Limb (tissue), 2 donors: ENCODE measurements at regions not wholly inside any gene's neighbourhood (a gene's known extent, or its start where the extent isn't known, plus 50 kb on each side); places are given as distances from the start of the nearest gene placed in this dataset.

ENCODE experiments used
- DNase-seq, 2 donors: peaks; one replicate each; pipeline ENCODE4 v3.0.0-alpha.2; 2016; ENCODE audit errors: extremely low spot score in 2 of 2

DNA sequence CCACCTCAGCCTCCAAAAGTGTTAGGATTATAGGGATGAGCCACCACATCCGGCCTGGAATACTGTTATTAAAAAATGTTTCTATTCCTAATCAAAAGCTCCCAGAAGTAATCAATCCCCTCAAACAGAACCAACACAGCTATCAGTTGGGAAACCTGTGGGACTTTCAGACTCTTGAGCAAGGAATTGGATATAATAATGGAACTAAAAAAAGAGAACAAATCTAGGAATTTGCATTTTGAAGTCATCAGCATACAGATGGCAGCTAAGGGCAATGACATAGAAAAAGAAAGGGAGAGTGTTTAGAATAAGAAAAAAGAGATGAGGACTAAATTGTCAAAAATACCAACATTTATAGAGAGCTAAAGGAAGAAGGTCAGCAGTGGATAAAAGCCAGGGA, 54.7 kb upstream of the AMN1 start:
- DNase-seq = no peak

DNA sequence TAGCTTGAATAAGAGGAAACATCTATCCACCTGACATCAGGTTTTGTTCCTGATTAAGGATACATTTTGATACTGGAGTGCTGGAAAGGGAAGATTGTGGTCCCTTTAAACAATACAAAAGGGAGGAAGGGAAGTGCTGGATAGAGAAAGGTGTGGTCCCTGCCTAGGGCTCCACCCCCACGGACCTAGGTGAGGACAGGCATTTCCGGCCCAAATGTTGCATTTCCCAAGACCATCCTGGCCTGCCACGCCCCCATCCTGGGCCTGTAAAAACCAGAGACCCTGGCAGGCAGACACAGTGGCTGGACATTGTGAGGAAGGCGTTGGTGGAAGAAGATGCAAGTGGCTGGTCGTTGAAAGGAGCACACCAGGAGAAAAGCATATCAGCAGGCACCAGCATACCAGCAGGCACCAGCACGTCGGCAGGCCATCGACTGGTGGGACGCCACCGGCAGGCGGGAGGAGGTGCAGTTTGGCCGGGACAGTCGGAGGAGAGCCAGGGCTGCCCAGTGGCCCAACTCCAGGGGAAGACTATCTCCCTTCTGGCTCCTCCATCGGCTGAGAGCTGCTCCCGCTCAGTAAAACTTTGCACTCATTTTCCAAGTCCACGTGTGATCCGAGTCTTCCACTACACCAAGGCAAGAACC, 53.2 kb upstream of the AMN1 start:
- no peak for DNase-seq

- DNase-seq = no peak
These were observed 51.3 kb upstream of the AMN1 start for GRCh38 chr12:31780096-31780495.

DNA sequence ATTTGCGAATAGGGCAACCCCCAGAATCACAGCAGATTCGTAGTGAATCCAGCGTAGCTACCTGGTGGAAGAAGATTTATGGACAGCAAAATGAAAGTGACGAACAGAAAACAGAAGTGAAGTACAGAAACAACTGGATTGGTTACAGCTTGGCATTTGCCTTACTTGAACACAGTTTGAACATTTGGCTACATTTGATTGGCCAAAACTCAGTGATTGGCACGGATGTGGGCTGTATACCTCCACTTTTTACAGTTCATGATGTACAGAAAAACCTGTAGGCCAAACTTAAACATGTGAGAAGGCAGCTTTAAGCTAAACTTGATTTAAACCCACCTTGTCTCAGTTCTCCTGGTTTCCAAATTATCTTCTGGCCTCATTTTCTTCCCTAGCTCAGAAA, 49.9 kb upstream of the AMN1 start:
- no peak for DNase-seq
